ENCODE measurements at regions not wholly inside any gene's neighbourhood (a gene's known extent, or its start where the extent isn't known, plus 50 kb on each side); places are given as distances from the start of the nearest gene placed in this dataset.

GRCh38 chr10:112091703-112092102, 91.9 kb downstream of the GPAM start:
- TF ChIP-seq, protein P1, sequence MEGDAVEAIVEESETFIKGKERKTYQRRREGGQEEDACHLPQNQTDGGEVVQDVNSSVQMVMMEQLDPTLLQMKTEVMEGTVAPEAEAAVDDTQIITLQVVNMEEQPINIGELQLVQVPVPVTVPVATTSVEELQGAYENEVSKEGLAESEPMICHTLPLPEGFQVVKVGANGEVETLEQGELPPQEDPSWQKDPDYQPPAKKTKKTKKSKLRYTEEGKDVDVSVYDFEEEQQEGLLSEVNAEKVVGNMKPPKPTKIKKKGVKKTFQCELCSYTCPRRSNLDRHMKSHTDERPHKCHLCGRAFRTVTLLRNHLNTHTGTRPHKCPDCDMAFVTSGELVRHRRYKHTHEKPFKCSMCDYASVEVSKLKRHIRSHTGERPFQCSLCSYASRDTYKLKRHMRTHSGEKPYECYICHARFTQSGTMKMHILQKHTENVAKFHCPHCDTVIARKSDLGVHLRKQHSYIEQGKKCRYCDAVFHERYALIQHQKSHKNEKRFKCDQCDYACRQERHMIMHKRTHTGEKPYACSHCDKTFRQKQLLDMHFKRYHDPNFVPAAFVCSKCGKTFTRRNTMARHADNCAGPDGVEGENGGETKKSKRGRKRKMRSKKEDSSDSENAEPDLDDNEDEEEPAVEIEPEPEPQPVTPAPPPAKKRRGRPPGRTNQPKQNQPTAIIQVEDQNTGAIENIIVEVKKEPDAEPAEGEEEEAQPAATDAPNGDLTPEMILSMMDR (IDR thresholded peaks at IDR 0.05; ENCODE audit: low read depth, low read length) = no peak
- no peak overlapping the region for H3K4me3 ChIP-seq (ENCODE audit: low read depth, low read length)

DNA sequence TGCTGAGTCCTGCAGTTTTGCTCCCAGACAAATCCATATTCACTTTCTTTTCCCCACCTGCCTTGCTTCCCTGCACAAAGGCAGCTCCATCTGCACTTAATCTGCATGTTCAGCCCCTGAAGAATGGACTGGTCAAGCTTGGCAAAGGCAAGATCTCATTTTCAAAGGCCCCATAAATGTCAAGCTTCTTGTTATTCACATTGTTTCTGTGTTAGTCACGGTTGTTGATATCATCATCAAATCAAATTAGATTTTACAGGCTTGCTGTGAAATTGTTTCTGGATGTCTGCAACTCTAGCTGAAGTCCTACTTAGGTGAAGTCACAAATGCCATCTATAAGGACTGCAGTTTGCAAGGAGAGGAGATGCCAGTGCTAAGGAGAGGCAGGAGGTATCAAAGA, 91.0 kb downstream of the GPAM start:
- H3K4me3 ChIP-seq (ENCODE audit: low read depth, low read length) = no peak overlapping the region
- TF ChIP-seq, protein P1 (IDR thresholded peaks at IDR 0.05; ENCODE audit: low read depth, low read length) = no peak

- TF ChIP-seq, protein P1 (IDR thresholded peaks at IDR 0.05; ENCODE audit: low read depth, low read length) = no peak
- no peak overlapping the region for H3K4me3 ChIP-seq (ENCODE audit: low read depth, low read length)
Measured at GRCh38 chr10:112094984-112095383, 88.6 kb downstream of the GPAM start.

DNA sequence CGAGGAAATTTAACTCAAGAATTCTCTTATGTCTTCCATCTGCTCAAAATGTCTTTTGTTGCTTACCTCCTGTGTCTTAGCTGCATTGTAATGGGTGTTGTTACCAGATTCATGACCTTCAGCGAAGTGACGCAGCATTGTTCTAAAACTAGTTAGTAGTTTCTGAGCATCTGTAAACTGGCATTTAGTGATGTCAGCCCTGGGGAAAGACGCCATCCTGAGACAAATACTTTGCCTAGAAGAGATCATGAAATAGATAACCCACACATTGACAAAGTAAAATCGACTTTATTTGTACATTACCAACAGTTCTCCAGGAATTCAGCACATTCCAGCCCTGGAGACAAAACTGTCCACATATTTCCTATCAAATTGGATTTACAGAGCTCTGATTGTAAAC, 87.8 kb downstream of the GPAM start:
- H3K4me3 ChIP-seq (ENCODE audit: low read depth, low read length) = no peak overlapping the region
- TF ChIP-seq, protein P1 (IDR thresholded peaks at IDR 0.05; ENCODE audit: low read depth, low read length) = no peak

DNA sequence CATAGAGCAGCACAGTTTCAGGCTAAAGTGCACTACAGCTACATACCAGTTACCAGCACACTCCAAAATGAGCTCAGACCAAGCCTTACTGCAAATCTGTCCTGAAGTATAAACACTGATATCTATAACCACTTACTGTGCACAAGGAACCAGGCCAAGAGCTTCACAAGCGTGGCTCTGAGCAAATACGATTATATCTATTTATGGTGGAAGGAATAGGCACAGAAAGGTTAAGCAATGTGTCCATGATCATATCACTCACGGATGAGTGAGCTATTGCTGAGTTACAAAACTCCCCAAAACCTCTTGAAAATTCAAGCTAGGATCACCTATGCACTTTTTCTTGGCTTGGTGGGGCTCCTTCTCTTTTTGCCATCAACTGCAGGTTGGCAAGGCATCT, 84.9 kb downstream of the GPAM start:
- TF ChIP-seq, protein P1 (IDR thresholded peaks at IDR 0.05; ENCODE audit: low read depth, low read length) = no peak
- no peak overlapping the region for H3K4me3 ChIP-seq (ENCODE audit: low read depth, low read length)

All from WI38 (cell line).